A549 (cell line): ENCODE measurements at regions not wholly inside any gene's neighbourhood (a gene's known extent, or its start where the extent isn't known, plus 50 kb on each side); places are given as distances from the start of the nearest gene placed in this dataset.

Experiments used
- CEBPB ChIP-seq, 2 experiments: fragments of >200 bp in 1 of 2; sonication (Bioruptor Twin) in 1 of 2; formaldehyde crosslinking in 1 of 2; IDR thresholded peaks; 2 replicates each; pipeline ENCODE4 v1.6.1; 2012 to 2016
- MYC ChIP-seq: IDR thresholded peaks from 2 replicates; pipeline ENCODE4 v1.6.1; 2012; ENCODE audit warnings: mild to moderate bottlenecking, inconsistent platforms, low read length, improper control_type of control experiment, borderline replicate concordance
- RFX5 ChIP-seq: fragments of 450-650 bp; IDR thresholded peaks from 2 replicates; pipeline ENCODE4 v1.7.1; 2014; ENCODE audit warnings: antibody characterized with exemption, mild to moderate bottlenecking, moderate library complexity
- TF ChIP-seq, protein P1 (sequence below): fragments of >200 bp; sonication (Bioruptor Twin); formaldehyde crosslinking; IDR thresholded peaks from 3 replicates; pipeline ENCODE4 v1.5.1; 2016

DNA sequence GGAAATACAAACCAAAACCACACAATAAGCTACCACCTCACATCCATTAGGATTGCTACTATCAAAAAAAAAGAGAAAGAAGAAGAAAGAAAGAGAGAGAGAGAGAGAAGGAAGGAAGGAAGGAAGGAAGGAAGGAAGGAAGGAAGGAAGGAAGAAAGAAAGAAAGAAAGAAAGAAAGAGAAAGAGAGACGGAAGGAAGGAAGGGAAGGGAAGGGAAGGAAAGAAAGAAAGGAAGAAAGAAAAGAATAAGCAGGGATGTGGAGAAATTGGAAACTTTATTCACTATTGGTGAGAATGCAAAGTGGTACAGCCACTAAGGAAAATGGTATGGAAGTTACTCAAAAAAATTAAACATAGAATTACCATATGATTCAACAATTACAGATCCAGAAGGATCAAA lies 159.9 kb downstream of the ID4 start:
- TF ChIP-seq, protein P1, sequence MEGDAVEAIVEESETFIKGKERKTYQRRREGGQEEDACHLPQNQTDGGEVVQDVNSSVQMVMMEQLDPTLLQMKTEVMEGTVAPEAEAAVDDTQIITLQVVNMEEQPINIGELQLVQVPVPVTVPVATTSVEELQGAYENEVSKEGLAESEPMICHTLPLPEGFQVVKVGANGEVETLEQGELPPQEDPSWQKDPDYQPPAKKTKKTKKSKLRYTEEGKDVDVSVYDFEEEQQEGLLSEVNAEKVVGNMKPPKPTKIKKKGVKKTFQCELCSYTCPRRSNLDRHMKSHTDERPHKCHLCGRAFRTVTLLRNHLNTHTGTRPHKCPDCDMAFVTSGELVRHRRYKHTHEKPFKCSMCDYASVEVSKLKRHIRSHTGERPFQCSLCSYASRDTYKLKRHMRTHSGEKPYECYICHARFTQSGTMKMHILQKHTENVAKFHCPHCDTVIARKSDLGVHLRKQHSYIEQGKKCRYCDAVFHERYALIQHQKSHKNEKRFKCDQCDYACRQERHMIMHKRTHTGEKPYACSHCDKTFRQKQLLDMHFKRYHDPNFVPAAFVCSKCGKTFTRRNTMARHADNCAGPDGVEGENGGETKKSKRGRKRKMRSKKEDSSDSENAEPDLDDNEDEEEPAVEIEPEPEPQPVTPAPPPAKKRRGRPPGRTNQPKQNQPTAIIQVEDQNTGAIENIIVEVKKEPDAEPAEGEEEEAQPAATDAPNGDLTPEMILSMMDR: no peak
- no peak for TF ChIP-seq CEBPB (IDR thresholded peaks at IDR 0.05)
- TF ChIP-seq RFX5: no peak
- no peak for TF ChIP-seq MYC
